ENCODE measurements at regions not wholly inside any gene's neighbourhood (a gene's known extent, or its start where the extent isn't known, plus 50 kb on each side); places are given as distances from the start of the nearest gene placed in this dataset.

DNA sequence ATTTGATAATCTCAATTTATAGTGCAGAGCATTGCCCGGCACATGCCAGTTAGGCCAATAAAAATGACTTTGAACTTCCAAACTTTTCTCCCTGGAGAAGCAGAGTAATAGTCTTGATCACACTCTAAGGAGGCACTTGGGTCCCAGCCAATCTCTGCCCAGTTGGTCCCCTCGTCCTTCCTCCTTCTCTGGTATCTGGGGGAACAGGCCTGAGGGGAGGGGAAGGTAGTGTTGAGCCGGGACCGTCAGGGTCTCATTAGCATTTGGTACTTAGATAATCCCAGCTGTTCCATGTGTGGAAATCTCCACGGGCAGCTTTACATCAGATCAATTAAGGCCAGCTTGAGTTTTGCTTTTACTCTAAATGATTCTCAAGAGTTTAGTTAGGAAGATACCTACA is 70.1 kb downstream of the ZNF641 start:
- Histone ChIP-seq H3K27ac (ENCODE audit: extremely low read depth, low read depth, low read length) (no peak overlapping the region), H3K4me2 (ENCODE audit: insufficient read depth, low read length) (no peak overlapping the region), H3K4me1 (replicated peaks in 1 of 2; ENCODE audit: control insufficient read depth in 2 of 2, insufficient read depth in 2 of 2, low read length in 2 of 2) (no peaks in the 10 kb centered on the region; a peak in 1 of 5 replicates), H4K20me1 (replicated peaks; ENCODE audit: control insufficient read depth, insufficient read depth, low read length) (no peaks in the 10 kb centered on the region), H3K36me3 (ENCODE audit: control insufficient read depth, insufficient read depth, low read length) (no peaks in the 10 kb centered on the region), H3K9me3 (replicated peaks; ENCODE audit: control insufficient read depth, insufficient read depth, low read depth, low read length) (no peaks in the 10 kb centered on the region), H3K4me3 (no peak overlapping the region), H3K9ac (ENCODE audit: insufficient read depth in 1 of 2, low read depth in 2 of 2, low read length in 2 of 2) (no peak overlapping the region), H3K79me2 (ENCODE audit: control insufficient read depth, insufficient read depth, low read length) (no peaks in the 10 kb centered on the region), H3K9me1 (ENCODE audit: control insufficient read depth, insufficient read depth, low read length) (no peaks in the 10 kb centered on the region), H2AFZ (ENCODE audit: low read depth, low read length) (no peak overlapping the region), H3K27me3 (ENCODE audit: control insufficient read depth in 2 of 2, insufficient read depth in 2 of 2, low read length in 2 of 2) (no peaks in the 10 kb centered on the region)
- FAIRE-seq = no peak
- CTCF ChIA-PET (ENCODE audit: low intra/inter-chr PET ratio) = no interaction called here
- ATAC-seq = no peak
- no peak for DNase-seq (ENCODE audit: extremely low read depth in 1 of 4, low spot score in 3 of 4)
- POLR2A ChIA-PET = no interaction called here
- BruUV-seq (replicated peaks) = no TSS peak
- intact Hi-C loops (cut with micrococcal nuclease) = no loop called here
- in situ Hi-C loops (cut with MboI) = no loop called here
- WGBS (ENCODE audit: insufficient coverage, low coverage, missing lambda C conversion rate) = 18% methylated on average over 5 of the region's 5 CpGs
- TF ChIP-seq MBD2 (IDR thresholded peaks at IDR 0.05; ENCODE audit: borderline replicate concordance, low read depth) (no peak), DLX4 (CRISPR knock-in tag; IDR thresholded peaks at IDR 0.05) (no peak), RBBP5 (IDR thresholded peaks at IDR 0.05; ENCODE audit: borderline replicate concordance, insufficient read depth, low read length, poor library complexity, severe bottlenecking) (no peak), GABPB1 (CRISPR knock-in tag; IDR thresholded peaks at IDR 0.05) (no peak), GATA2 (CRISPR knock-in tag; IDR thresholded peaks at IDR 0.05) (no peak), NCOA6 (IDR thresholded peaks at IDR 0.05) (no peak), MTF1 (CRISPR knock-in tag; IDR thresholded peaks at IDR 0.05; ENCODE audit: borderline replicate concordance) (no peak), SMARCC2 (IDR thresholded peaks at IDR 0.05; ENCODE audit: low read depth) (no peak), NR1H2 (CRISPR knock-in tag; IDR thresholded peaks at IDR 0.05) (no peak), ZNF217 (CRISPR knock-in tag; IDR thresholded peaks at IDR 0.05) (no peak), GABPB2 (CRISPR knock-in tag; conservative IDR thresholded peaks at IDR 0.05) (no peak), ZNF311 (CRISPR knock-in tag; IDR thresholded peaks at IDR 0.05) (no peak), NELFE (IDR thresholded peaks at IDR 0.05; ENCODE audit: insufficient read depth, insufficient read length) (no peak), VEZF1 (CRISPR knock-in tag; IDR thresholded peaks at IDR 0.05) (no peak), STAT6 (CRISPR knock-in tag; IDR thresholded peaks at IDR 0.05) (no peak)
- TF ChIP-seq, protein P1, sequence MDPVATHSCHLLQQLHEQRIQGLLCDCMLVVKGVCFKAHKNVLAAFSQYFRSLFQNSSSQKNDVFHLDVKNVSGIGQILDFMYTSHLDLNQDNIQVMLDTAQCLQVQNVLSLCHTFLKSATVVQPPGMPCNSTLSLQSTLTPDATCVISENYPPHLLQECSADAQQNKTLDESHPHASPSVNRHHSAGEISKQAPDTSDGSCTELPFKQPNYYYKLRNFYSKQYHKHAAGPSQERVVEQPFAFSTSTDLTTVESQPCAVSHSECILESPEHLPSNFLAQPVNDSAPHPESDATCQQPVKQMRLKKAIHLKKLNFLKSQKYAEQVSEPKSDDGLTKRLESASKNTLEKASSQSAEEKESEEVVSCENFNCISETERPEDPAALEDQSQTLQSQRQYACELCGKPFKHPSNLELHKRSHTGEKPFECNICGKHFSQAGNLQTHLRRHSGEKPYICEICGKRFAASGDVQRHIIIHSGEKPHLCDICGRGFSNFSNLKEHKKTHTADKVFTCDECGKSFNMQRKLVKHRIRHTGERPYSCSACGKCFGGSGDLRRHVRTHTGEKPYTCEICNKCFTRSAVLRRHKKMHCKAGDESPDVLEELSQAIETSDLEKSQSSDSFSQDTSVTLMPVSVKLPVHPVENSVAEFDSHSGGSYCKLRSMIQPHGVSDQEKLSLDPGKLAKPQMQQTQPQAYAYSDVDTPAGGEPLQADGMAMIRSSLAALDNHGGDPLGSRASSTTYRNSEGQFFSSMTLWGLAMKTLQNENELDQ (CRISPR knock-in tag; IDR thresholded peaks at IDR 0.05; ENCODE audit: borderline replicate concordance) = no peak
